MM.1S (cell line): ENCODE measurements at regions not wholly inside any gene's neighbourhood (a gene's known extent, or its start where the extent isn't known, plus 50 kb on each side); places are given as distances from the start of the nearest gene placed in this dataset.

Experiments used
- DNase-seq: peaks from one replicate; pipeline ENCODE4 v3.0.0-alpha.2; 2015
- H2AFZ ChIP-seq: fragments of 300-600 bp; sonication (generic); 2 replicates; pipeline ENCODE4 v1.6.0; 2016; ENCODE audit warnings: antibody characterized with exemption, low read length
- H3F3A ChIP-seq: fragments of 300-600 bp; sonication (generic); 2 replicates; pipeline ENCODE4 v1.6.1; 2016; ENCODE audit warnings: mild to moderate bottlenecking, antibody characterized with exemption, low read length, moderate library complexity, mixed read lengths; ENCODE audit not compliant: insufficient read depth
- H3K27ac ChIP-seq: fragments of 300-600 bp; sonication (generic); 2 replicates; pipeline ENCODE4 v1.5.1; 2016; ENCODE audit warnings: mild to moderate bottlenecking, low read length
- H3K27me3 ChIP-seq: fragments of 300-600 bp; sonication (generic); replicated peaks from 2 replicates; pipeline ENCODE4 v1.6.0; 2016; ENCODE audit warnings: low read length; ENCODE audit not compliant: insufficient read depth
- H3K36me3 ChIP-seq: fragments of 300-600 bp; sonication (generic); replicated peaks from 2 replicates; pipeline ENCODE4 v1.6.1; 2016; ENCODE audit warnings: mild to moderate bottlenecking, low read length, mixed read lengths; ENCODE audit not compliant: insufficient read depth
- H3K4me1 ChIP-seq: fragments of 300-600 bp; sonication (generic); 2 replicates; pipeline ENCODE4 v1.6.1; 2016; ENCODE audit warnings: low read length, mixed read lengths
- H3K4me2 ChIP-seq: fragments of 300-600 bp; sonication (generic); 2 replicates; pipeline ENCODE4 v1.6.0; 2016; ENCODE audit warnings: low read depth, low read length
- H3K4me3 ChIP-seq: fragments of 300-600 bp; sonication (generic); 2 replicates; pipeline ENCODE4 v1.5.1; 2016; ENCODE audit warnings: low read length, mixed read lengths
- H3K79me2 ChIP-seq: fragments of 300-600 bp; sonication (generic); 2 replicates; pipeline ENCODE4 v1.6.1; 2016; ENCODE audit warnings: mixed run types, low read length, mixed read lengths
- H3K9ac ChIP-seq: fragments of 300-600 bp; sonication (generic); 2 replicates; pipeline ENCODE4 v1.6.1; 2016; ENCODE audit warnings: low read length, mixed read lengths
- H3K9me2 ChIP-seq: fragments of 300-600 bp; sonication (generic); replicated peaks from 2 replicates; pipeline ENCODE4 v1.6.1; 2016; ENCODE audit warnings: mild to moderate bottlenecking, low read length, mixed read lengths; ENCODE audit not compliant: insufficient read depth
- H3K9me3 ChIP-seq: fragments of 300-600 bp; sonication (generic); replicated peaks from 2 replicates; pipeline ENCODE4 v1.6.1; 2016; ENCODE audit warnings: mild to moderate bottlenecking, low read length, mixed read lengths; ENCODE audit not compliant: insufficient read depth
- H4K20me1 ChIP-seq: fragments of 300-600 bp; sonication (generic); 2 replicates; pipeline ENCODE4 v1.6.1; 2016; ENCODE audit warnings: mild to moderate bottlenecking, low read length, moderate library complexity, mixed read lengths; ENCODE audit not compliant: insufficient read depth
- CTCF ChIP-seq: fragments of 300-600 bp; sonication (generic); IDR thresholded peaks from 2 replicates; pipeline ENCODE4 v1.5.1; 2016; ENCODE audit warnings: antibody characterized with exemption, low read length, mixed read lengths
- EZH2 ChIP-seq: fragments of 300-600 bp; sonication (generic); optimal IDR thresholded peaks from 2 replicates; pipeline ENCODE3; 2017; ENCODE audit warnings: low read depth, mild to moderate bottlenecking, antibody characterized with exemption, low read length, mixed read lengths
- EZH2phosphoT487 ChIP-seq: fragments of 300-600 bp; sonication (generic); IDR thresholded peaks from 2 replicates; pipeline ENCODE4 v1.6.1; 2018; ENCODE audit warnings: antibody characterized with exemption, low read length

- Histone ChIP-seq H3K36me3 (no peaks in the 10 kb centered on the region), H3K9me2 (no peaks in the 10 kb centered on the region), H3K9me3 (no peaks in the 10 kb centered on the region), H3K4me2 (no peak overlapping the region), H3F3A (no peaks in the 10 kb centered on the region), H3K27ac (no peak overlapping the region), H3K79me2 (no peaks in the 10 kb centered on the region), H2AFZ (no peak overlapping the region), H3K9ac (no peak overlapping the region), H3K27me3 (no peaks in the 10 kb centered on the region), H4K20me1 (no peaks in the 10 kb centered on the region), H3K4me1 (no peaks in the 10 kb centered on the region), H3K4me3 (no peak overlapping the region)
- DNase-seq, result no peak
- no peak for TF ChIP-seq CTCF
- no peak for TF ChIP-seq EZH2
- TF ChIP-seq EZH2phosphoT487, result no peak
Observed at GRCh38 chr21:15365751-15366392, 301.1 kb upstream of the NRIP1 start.

GRCh38 chr21:15366555-15366954 is 301.8 kb upstream of the NRIP1 start:
- Histone ChIP-seq H3K4me1 (no peaks in the 10 kb centered on the region), H3K9me2 (no peaks in the 10 kb centered on the region), H4K20me1 (no peaks in the 10 kb centered on the region), H3K27me3 (no peaks in the 10 kb centered on the region), H3K4me2 (no peak overlapping the region), H3F3A (no peaks in the 10 kb centered on the region), H3K79me2 (no peaks in the 10 kb centered on the region), H3K36me3 (no peaks in the 10 kb centered on the region), H3K9me3 (no peaks in the 10 kb centered on the region), H3K9ac (no peak overlapping the region), H3K4me3 (no peak overlapping the region), H3K27ac (no peak overlapping the region), H2AFZ (no peak overlapping the region)
- TF ChIP-seq EZH2 (no peak), CTCF (no peak)
- DNase-seq, result no peak

- Histone ChIP-seq H3K27ac (no peak overlapping the region), H2AFZ (no peak overlapping the region), H3K27me3 (no peaks in the 10 kb centered on the region)
Observed at GRCh38 chr21:15367061-15367626, 302.3 kb upstream of the NRIP1 start.

More at GRCh38 chr21:15367061-15367626, 302.3 kb upstream of the NRIP1 start:
- no peak overlapping the region for H3K9ac ChIP-seq
- H4K20me1 ChIP-seq, result no peaks in the 10 kb centered on the region
- H3K4me2 ChIP-seq, result no peak overlapping the region
- H3K4me3 ChIP-seq, result no peak overlapping the region
- no peaks in the 10 kb centered on the region for H3K9me2 ChIP-seq
- TF ChIP-seq EZH2 (no peak), EZH2phosphoT487 (no peak), CTCF (no peak)
- no peaks in the 10 kb centered on the region for H3K79me2 ChIP-seq
- H3K36me3 ChIP-seq, result no peaks in the 10 kb centered on the region
- no peaks in the 10 kb centered on the region for H3K9me3 ChIP-seq
- no peaks in the 10 kb centered on the region for H3K4me1 ChIP-seq
- no peaks in the 10 kb centered on the region for H3F3A ChIP-seq
- no peak for DNase-seq
